Astrocyte (in vitro differentiated cells and primary cell): ENCODE measurements at regions not wholly inside any gene's neighbourhood (a gene's known extent, or its start where the extent isn't known, plus 50 kb on each side); places are given as distances from the start of the nearest gene placed in this dataset.

Source experiments
- DNase-seq: peaks from one replicate; pipeline ENCODE4 v3.0.0-alpha.2; 2010; ENCODE audit warnings: low read depth
- FAIRE-seq: peaks from 2 replicates; lab custom pipeline; 2011; peaks lifted over from hg19 to GRCh38; lab: Jason Lieb, UNC
- H2AFZ ChIP-seq: 2 replicates; pipeline ENCODE4 v1.6.0; 2012; ENCODE audit warnings: low read depth, low read length, inconsistent platforms
- H3K27ac ChIP-seq: 2 replicates; pipeline ENCODE4 v1.5.1; 2011; ENCODE audit warnings: low read depth, low read length, inconsistent platforms
- H3K27me3 ChIP-seq: 2 replicates; pipeline ENCODE4 v1.6.0; 2011; ENCODE audit warnings: low read length, inconsistent platforms; ENCODE audit not compliant: insufficient read depth
- H3K36me3 ChIP-seq: 2 replicates; pipeline ENCODE4 v1.5.1; 2011; ENCODE audit warnings: low read length, inconsistent platforms; ENCODE audit not compliant: insufficient read depth
- H3K4me1 ChIP-seq: 2 replicates; pipeline ENCODE4 v1.5.1; 2011; ENCODE audit warnings: low read length, inconsistent platforms; ENCODE audit not compliant: insufficient read depth
- H3K4me2 ChIP-seq: 2 replicates; pipeline ENCODE4 v1.6.0; 2012; ENCODE audit warnings: low read length, inconsistent platforms
- H3K4me3 ChIP-seq: 2 replicates; pipeline ENCODE4 v1.5.1; 2011; ENCODE audit warnings: low read depth, mild to moderate bottlenecking, low read length, inconsistent platforms; ENCODE audit not compliant: insufficient read depth
- H3K79me2 ChIP-seq: 2 replicates; pipeline ENCODE4 v1.6.0; 2012; ENCODE audit warnings: mild to moderate bottlenecking, low read length, inconsistent platforms; ENCODE audit not compliant: insufficient read depth
- H3K9ac ChIP-seq: 2 replicates; pipeline ENCODE4 v1.6.0; 2012; ENCODE audit warnings: mild to moderate bottlenecking, low read length, inconsistent platforms
- H3K9me3 ChIP-seq: 2 replicates; pipeline ENCODE4 v1.5.1; 2012; ENCODE audit warnings: low read depth, mild to moderate bottlenecking, low read length, inconsistent platforms; ENCODE audit not compliant: insufficient read depth
- H4K20me1 ChIP-seq: 2 replicates; pipeline ENCODE4 v1.6.0; 2012; ENCODE audit warnings: low read length, inconsistent platforms; ENCODE audit not compliant: insufficient read depth
- H3K27ac Mint-ChIP-seq: one replicate; pipeline ENCODE4 v1.8.0; 2021; ENCODE audit warnings: mild to moderate bottlenecking, mixed read lengths; ENCODE audit not compliant: unreplicated experiment
- H3K27me3 Mint-ChIP-seq: one replicate; pipeline ENCODE4 v1.8.0; 2021; ENCODE audit warnings: low read depth, mixed read lengths; ENCODE audit not compliant: unreplicated experiment
- H3K36me3 Mint-ChIP-seq: one replicate; pipeline ENCODE4 v1.8.0; 2021; ENCODE audit warnings: low read depth, mixed read lengths; ENCODE audit not compliant: unreplicated experiment
- H3K4me1 Mint-ChIP-seq: one replicate; pipeline ENCODE4 v1.8.0; 2021; ENCODE audit warnings: low read depth, mixed read lengths; ENCODE audit not compliant: unreplicated experiment
- H3K4me3 Mint-ChIP-seq: one replicate; pipeline ENCODE4 v1.8.0; 2021; ENCODE audit warnings: mild to moderate bottlenecking, moderate library complexity, mixed read lengths; ENCODE audit not compliant: unreplicated experiment
- H3K9me3 Mint-ChIP-seq: one replicate; pipeline ENCODE4 v1.8.0; 2021; ENCODE audit warnings: mild to moderate bottlenecking, mixed read lengths; ENCODE audit not compliant: unreplicated experiment
- EZH2 ChIP-seq: IDR thresholded peaks from 2 replicates; pipeline ENCODE4 v1.6.1; 2012; ENCODE audit warnings: mild to moderate bottlenecking, low read length, inconsistent platforms; ENCODE audit not compliant: insufficient read depth
- TF ChIP-seq, protein P1 (sequence below): IDR thresholded peaks from 2 replicates; pipeline ENCODE4 v1.5.1; 2011; ENCODE audit warnings: low read depth, mild to moderate bottlenecking, inconsistent platforms, low read length, moderate library complexity; ENCODE audit not compliant: insufficient read depth

DNA sequence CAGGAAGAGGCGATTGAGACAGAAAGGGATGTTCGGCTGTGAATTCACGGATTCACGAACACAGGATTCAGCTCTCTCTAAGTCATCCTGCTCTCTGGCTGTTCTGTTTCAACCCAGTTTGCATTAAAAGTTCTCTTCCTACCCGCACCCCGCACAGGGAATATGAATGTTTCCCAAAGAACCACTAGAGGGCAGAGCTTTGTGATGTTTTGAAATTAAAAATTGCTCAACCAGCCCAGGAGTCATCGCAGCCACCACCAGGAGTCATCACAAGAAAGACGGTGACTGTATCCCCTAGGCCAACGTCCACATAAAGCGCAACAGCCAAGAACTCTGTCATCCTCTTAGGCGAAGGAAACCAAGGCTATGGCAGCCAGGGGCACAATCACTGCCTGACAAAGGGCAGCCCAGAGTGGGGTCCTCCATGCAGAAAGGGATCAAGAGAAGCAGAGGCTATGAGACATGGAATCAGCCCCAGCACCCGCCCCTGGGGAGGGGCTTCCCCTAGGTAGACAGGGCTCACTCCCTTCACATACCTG is 122.4 kb downstream of the WT1 start:
- Histone ChIP-seq H4K20me1 (no peaks in the 10 kb centered on the region), H2AFZ (no peak overlapping the region), H3K9me3 (no peaks in the 10 kb centered on the region), H3K27ac (peak overlapping the region; percentile 21), H3K4me3 (no peak overlapping the region), H3K4me1 (peaks cover 16% of the 10 kb centered on the region), H3K79me2 (no peaks in the 10 kb centered on the region), H3K36me3 (no peaks in the 10 kb centered on the region), H3K4me2 (peak overlapping the region; percentile 38), H3K27me3 (no peaks in the 10 kb centered on the region), H3K9ac (no peak overlapping the region)
- DNase-seq (peak; percentile 30), FAIRE-seq (no peak)
- Mint-ChIP-seq H3K36me3 (no peaks in the 10 kb centered on the region), H3K27me3 (peaks cover 3% of the 10 kb centered on the region), H3K27ac (no peak overlapping the region), H3K4me1 (peaks cover 7% of the 10 kb centered on the region), H3K9me3 (no peaks in the 10 kb centered on the region), H3K4me3 (no peak overlapping the region)
- TF ChIP-seq, protein P1, sequence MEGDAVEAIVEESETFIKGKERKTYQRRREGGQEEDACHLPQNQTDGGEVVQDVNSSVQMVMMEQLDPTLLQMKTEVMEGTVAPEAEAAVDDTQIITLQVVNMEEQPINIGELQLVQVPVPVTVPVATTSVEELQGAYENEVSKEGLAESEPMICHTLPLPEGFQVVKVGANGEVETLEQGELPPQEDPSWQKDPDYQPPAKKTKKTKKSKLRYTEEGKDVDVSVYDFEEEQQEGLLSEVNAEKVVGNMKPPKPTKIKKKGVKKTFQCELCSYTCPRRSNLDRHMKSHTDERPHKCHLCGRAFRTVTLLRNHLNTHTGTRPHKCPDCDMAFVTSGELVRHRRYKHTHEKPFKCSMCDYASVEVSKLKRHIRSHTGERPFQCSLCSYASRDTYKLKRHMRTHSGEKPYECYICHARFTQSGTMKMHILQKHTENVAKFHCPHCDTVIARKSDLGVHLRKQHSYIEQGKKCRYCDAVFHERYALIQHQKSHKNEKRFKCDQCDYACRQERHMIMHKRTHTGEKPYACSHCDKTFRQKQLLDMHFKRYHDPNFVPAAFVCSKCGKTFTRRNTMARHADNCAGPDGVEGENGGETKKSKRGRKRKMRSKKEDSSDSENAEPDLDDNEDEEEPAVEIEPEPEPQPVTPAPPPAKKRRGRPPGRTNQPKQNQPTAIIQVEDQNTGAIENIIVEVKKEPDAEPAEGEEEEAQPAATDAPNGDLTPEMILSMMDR = peak; percentile 52
- no peak for TF ChIP-seq EZH2

DNA sequence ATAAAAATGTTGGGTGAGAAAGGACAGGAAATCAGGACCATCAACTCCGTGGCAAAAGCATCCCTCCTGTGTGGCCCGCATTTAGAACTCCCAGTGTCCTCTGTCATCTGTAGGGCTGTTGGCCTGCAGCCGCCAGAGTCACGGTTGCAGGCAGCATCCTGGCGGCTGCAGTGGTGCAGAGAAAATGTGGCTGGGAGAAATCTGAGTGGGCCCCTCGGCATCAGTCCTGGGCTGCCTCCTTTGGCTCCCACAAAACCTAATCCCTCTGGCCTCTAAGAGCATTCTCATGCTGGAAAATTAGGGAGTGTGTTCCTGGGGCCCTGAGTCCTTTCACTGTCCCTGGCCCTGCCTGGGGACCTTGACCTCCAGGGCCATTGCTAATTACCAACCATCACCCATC is 121.9 kb downstream of the WT1 start:
- H3K9me3 ChIP-seq = no peaks in the 10 kb centered on the region
- peaks cover 2% of the 10 kb centered on the region for H3K27me3 ChIP-seq
- H3K4me3 ChIP-seq = no peak overlapping the region
- H3K79me2 ChIP-seq = no peaks in the 10 kb centered on the region
- H3K4me3 Mint-ChIP-seq = no peak overlapping the region
- H4K20me1 ChIP-seq = no peaks in the 10 kb centered on the region
- peaks cover 8% of the 10 kb centered on the region for H3K27me3 Mint-ChIP-seq
- H3K4me1 ChIP-seq = peaks cover 16% of the 10 kb centered on the region
- H2AFZ ChIP-seq = no peak overlapping the region
- H3K9me3 Mint-ChIP-seq = no peaks in the 10 kb centered on the region
- H3K9ac ChIP-seq = no peak overlapping the region
- DNase-seq = no peak
- H3K27ac Mint-ChIP-seq = no peak overlapping the region
- H3K36me3 Mint-ChIP-seq = no peaks in the 10 kb centered on the region
- no peaks in the 10 kb centered on the region for H3K36me3 ChIP-seq
- TF ChIP-seq EZH2 = no peak
- TF ChIP-seq, protein P1 = no peak
- no peak overlapping the region for H3K27ac ChIP-seq
- FAIRE-seq = no peak
- peaks cover 9% of the 10 kb centered on the region for H3K4me1 Mint-ChIP-seq
- no peak overlapping the region for H3K4me2 ChIP-seq

DNA sequence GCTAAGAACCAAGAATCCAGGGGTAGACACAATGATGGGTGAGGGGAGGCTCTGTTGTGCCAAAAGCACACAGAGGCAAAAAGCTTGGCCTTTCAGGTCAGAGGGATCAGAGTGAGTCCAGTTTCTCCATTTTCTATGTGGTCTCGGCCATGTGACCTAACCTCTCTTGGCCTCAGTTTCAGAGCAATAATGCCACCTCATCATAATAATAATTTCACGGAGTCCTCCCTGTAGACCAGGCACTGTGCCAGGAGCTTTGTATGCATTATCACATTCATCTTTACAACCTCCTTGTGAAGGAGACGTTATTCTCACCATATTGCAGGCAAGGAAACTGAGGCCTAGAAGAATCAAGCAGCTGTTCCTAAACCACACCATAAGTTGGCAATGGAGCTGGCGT is 120.2 kb downstream of the WT1 start:
- Mint-ChIP-seq H3K9me3 (no peaks in the 10 kb centered on the region), H3K36me3 (no peaks in the 10 kb centered on the region), H3K27me3 (peaks cover 8% of the 10 kb centered on the region), H3K27ac (no peak overlapping the region), H3K4me3 (no peak overlapping the region), H3K4me1 (peaks cover 9% of the 10 kb centered on the region)
- no peak overlapping the region for H3K4me2 ChIP-seq
- peaks cover 2% of the 10 kb centered on the region for H3K27me3 ChIP-seq
- H3K9me3 ChIP-seq = no peaks in the 10 kb centered on the region
- TF ChIP-seq, protein P1 = no peak
- no peak for TF ChIP-seq EZH2
- no peaks in the 10 kb centered on the region for H4K20me1 ChIP-seq
- FAIRE-seq (no peak), DNase-seq (no peak)
- H3K27ac ChIP-seq = no peak overlapping the region
- H3K4me3 ChIP-seq = no peak overlapping the region
- H3K79me2 ChIP-seq = no peaks in the 10 kb centered on the region
- no peaks in the 10 kb centered on the region for H3K36me3 ChIP-seq
- H2AFZ ChIP-seq = no peak overlapping the region
- no peak overlapping the region for H3K9ac ChIP-seq
- peaks cover 16% of the 10 kb centered on the region for H3K4me1 ChIP-seq
